ENCODE measurements at regions not wholly inside any gene's neighbourhood (a gene's known extent, or its start where the extent isn't known, plus 50 kb on each side); places are given as distances from the start of the nearest gene placed in this dataset.
"Not testable (repeated sequence)": the region's sequence is repeated elsewhere in the genome, so short reads cannot be mapped to it uniquely, and the experiment has no call there.

DNA sequence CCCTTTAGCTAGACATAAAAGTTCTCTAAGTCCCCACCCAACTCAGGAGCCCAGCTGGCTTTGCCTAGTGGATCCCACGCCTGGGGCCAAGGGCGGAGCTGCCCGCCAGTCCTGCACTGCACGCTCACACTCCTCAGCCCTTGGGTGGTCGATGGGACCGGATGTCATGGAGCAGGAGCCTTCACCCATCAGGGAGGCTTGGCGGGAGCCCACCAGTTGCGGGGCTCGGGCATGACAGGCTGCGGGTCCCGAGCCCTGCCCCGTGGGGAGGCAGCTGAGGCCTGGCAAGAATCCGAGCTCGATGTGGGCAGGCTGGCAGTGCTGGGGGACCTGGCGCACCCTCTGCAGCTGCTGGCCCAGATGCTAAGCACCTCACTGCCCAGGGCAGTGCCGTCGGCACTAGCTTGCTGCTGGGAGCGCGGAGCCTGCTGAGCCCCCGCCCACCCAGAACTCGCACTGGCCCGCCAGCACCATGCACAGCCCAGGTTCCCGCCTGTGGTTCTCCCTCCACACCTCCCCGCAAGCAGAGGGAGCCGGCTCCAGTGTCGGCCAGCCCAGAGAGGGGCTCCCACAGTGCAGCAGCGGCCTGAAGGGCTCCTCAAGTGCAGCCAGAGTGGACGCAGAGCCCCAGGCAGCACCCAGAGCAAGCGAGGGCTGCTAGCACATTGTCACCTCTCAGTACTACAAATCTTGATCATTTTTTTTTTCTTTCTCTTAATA is 391.4 kb upstream of the NDN start:
- Histone ChIP-seq H3K36me3 (ENCODE audit: control insufficient read depth in 2 of 2, insufficient read depth in 2 of 2, low read length in 1 of 2) (no peaks in the 10 kb centered on the region), H3K27me3 (ENCODE audit: control insufficient read depth in 1 of 2, insufficient read depth in 2 of 2, low read length in 2 of 2) (no peaks in the 10 kb centered on the region), H3K4me1 (ENCODE audit: control insufficient read depth in 2 of 2, insufficient read depth in 2 of 2, low read length in 1 of 2) (no peaks in the 10 kb centered on the region), H3K27ac (ENCODE audit: low read depth in 2 of 2, low read length in 1 of 2) (no peak overlapping the region), H3K4me3 (ENCODE audit: low read depth in 1 of 2, low read length in 2 of 2) (no peak overlapping the region), H3K9me3 (ENCODE audit: control insufficient read depth in 2 of 2, insufficient read depth in 1 of 2, low read depth in 1 of 2, low read length in 1 of 2) (peaks cover 6% of the 10 kb centered on the region in 2 donors)
- 87 to 90% methylated on average over 29 of the region's 29 CpGs for WGBS, 2 donors

DNA sequence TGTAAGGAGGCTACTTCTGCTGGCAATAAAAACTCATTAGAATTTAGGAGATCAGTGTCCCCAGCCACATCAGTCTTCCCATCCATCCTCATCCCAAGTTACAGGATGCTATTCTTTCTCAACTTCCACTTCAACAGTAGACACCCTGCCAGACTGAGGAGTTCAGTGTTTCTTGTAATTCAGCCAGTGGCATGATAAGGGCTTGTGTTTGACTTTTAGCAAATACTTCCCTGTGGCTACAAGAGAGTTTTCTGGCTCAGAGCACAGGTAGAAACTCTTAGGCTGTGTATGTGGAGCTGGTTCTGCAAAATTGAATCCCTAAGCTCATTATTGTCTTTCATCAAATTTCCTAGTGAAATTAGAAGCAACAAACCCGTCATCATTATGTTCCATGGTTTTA is 401.8 kb upstream of the NDN start:
- 41 to 52% methylated on average over 1 of the region's 1 CpG for WGBS, 2 donors
- not testable (repeated sequence) for H3K4me1 ChIP-seq (ENCODE audit: control insufficient read depth in 2 of 2, insufficient read depth in 2 of 2, low read length in 1 of 2); H3K4me3 ChIP-seq (ENCODE audit: low read depth in 1 of 2, low read length in 2 of 2); H3K36me3 ChIP-seq (ENCODE audit: control insufficient read depth in 2 of 2, insufficient read depth in 2 of 2, low read length in 1 of 2); H3K27ac ChIP-seq (ENCODE audit: low read depth in 2 of 2, low read length in 1 of 2); H3K27me3 ChIP-seq (ENCODE audit: control insufficient read depth in 1 of 2, insufficient read depth in 2 of 2, low read length in 2 of 2)
- H3K9me3 ChIP-seq (ENCODE audit: control insufficient read depth in 2 of 2, insufficient read depth in 1 of 2, low read depth in 1 of 2, low read length in 1 of 2): peaks cover 6 to 11% of the 10 kb centered on the region in 2 donors

DNA sequence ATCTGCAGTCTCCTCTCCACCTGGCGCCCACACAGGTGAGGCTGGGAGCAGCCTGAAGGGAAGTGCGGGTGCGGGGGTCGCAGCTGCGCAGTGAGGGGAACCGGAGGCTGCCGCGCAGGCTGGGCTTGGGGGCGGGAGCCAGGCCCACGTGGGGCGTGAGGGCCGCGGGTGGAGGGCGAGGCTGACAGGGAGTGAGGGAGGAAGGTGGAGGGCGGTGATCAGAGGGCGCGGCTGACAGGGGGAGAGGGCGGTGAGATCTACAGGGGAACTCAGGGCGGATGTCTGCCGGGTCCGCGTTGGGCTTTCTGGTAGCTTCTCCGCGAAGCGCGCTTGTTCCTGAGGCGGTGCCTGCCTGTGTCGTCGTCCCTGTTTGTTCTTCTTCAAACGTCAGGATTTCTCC is 414.4 kb upstream of the NDN start:
- not testable (repeated sequence) for H3K36me3 ChIP-seq (ENCODE audit: control insufficient read depth in 2 of 2, insufficient read depth in 2 of 2, low read length in 1 of 2); H3K4me3 ChIP-seq (ENCODE audit: low read depth in 1 of 2, low read length in 2 of 2); H3K27me3 ChIP-seq (ENCODE audit: control insufficient read depth in 1 of 2, insufficient read depth in 2 of 2, low read length in 2 of 2); H3K4me1 ChIP-seq (ENCODE audit: control insufficient read depth in 2 of 2, insufficient read depth in 2 of 2, low read length in 1 of 2); H3K9me3 ChIP-seq (ENCODE audit: control insufficient read depth in 2 of 2, insufficient read depth in 1 of 2, low read depth in 1 of 2, low read length in 1 of 2); H3K27ac ChIP-seq (ENCODE audit: low read depth in 2 of 2, low read length in 1 of 2)
- 25 to 27% methylated on average over 25 to 27 of the region's 30 CpGs for WGBS, 2 donors

DNA sequence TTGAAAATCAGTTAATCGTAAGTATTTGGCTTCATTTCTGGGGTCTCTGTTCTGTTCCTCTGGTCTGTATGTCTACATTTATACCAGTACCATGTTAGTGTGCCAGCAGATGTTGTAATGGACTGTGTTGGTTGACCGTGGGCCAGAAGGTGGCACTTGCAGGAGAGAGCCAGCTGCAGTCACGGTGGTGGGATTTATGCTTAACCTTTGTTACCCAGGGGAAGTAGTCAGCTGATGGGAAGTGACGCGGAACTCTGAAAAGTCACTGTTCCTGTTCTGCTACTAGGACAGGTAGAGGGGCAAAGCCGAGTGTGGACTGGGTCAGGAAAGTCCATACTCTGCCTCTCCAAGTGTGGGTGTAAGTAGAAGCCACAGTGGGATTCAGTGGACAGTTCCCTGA is 420.4 kb upstream of the NDN start:
- H3K4me1 ChIP-seq (ENCODE audit: control insufficient read depth in 2 of 2, insufficient read depth in 2 of 2, low read length in 1 of 2); H3K4me3 ChIP-seq (ENCODE audit: low read depth in 1 of 2, low read length in 2 of 2); H3K9me3 ChIP-seq (ENCODE audit: control insufficient read depth in 2 of 2, insufficient read depth in 1 of 2, low read depth in 1 of 2, low read length in 1 of 2); H3K36me3 ChIP-seq (ENCODE audit: control insufficient read depth in 2 of 2, insufficient read depth in 2 of 2, low read length in 1 of 2); H3K27me3 ChIP-seq (ENCODE audit: control insufficient read depth in 1 of 2, insufficient read depth in 2 of 2, low read length in 2 of 2); H3K27ac ChIP-seq (ENCODE audit: low read depth in 2 of 2, low read length in 1 of 2): not testable (repeated sequence)
- WGBS, 2 donors: 60 to 67% methylated on average over 5 to 6 of the region's 6 CpGs

DNA sequence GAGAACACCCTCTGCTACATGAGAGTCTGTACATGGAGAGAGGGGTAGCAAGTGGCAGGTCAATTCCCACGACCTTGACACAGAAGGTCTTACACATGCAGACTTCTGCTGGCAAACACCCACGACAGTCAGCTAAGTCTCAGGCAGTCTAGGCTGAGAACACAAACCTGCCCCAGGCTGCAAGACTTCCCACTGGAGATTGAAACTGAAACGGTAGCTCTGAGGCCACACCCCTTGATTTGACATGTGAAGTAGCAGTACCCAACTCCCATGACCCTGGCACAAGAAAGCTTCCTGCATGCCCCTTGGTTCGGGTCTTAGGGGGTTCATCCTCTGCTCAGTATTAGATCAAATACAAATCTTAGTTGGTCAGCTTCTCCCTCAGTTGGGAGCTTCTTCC is 420.8 kb upstream of the NDN start:
- WGBS, 2 donors: 21 to 39% methylated on average over 2 to 3 of the region's 4 CpGs
- H3K4me3 ChIP-seq (ENCODE audit: low read depth in 1 of 2, low read length in 2 of 2); H3K4me1 ChIP-seq (ENCODE audit: control insufficient read depth in 2 of 2, insufficient read depth in 2 of 2, low read length in 1 of 2); H3K27me3 ChIP-seq (ENCODE audit: control insufficient read depth in 1 of 2, insufficient read depth in 2 of 2, low read length in 2 of 2); H3K27ac ChIP-seq (ENCODE audit: low read depth in 2 of 2, low read length in 1 of 2); H3K9me3 ChIP-seq (ENCODE audit: control insufficient read depth in 2 of 2, insufficient read depth in 1 of 2, low read depth in 1 of 2, low read length in 1 of 2); H3K36me3 ChIP-seq (ENCODE audit: control insufficient read depth in 2 of 2, insufficient read depth in 2 of 2, low read length in 1 of 2): not testable (repeated sequence)

DNA sequence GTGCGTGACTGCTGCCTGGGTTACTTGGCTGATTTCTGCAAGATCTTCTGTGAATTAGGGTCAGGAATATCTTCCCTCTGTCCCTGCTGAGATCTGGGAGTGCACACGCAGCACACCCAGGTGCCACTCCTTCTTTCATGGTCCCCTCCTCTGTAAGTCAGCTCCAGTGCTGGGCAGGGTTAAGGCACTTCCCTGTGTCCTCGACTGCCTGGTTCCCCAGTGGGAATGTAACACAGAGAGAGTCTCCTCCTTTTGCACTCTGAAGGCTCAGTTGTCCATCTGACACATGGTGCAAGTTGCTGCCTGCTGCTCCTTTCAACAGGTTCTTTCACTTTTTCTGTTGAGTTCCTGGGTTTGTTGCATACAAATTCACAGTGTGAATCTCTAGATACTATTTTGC is 421.2 kb upstream of the NDN start:
- H3K4me1 ChIP-seq (ENCODE audit: control insufficient read depth in 2 of 2, insufficient read depth in 2 of 2, low read length in 1 of 2); H3K36me3 ChIP-seq (ENCODE audit: control insufficient read depth in 2 of 2, insufficient read depth in 2 of 2, low read length in 1 of 2); H3K27me3 ChIP-seq (ENCODE audit: control insufficient read depth in 1 of 2, insufficient read depth in 2 of 2, low read length in 2 of 2); H3K4me3 ChIP-seq (ENCODE audit: low read depth in 1 of 2, low read length in 2 of 2); H3K27ac ChIP-seq (ENCODE audit: low read depth in 2 of 2, low read length in 1 of 2); H3K9me3 ChIP-seq (ENCODE audit: control insufficient read depth in 2 of 2, insufficient read depth in 1 of 2, low read depth in 1 of 2, low read length in 1 of 2): not testable (repeated sequence)
- 40 to 49% methylated on average over 3 of the region's 3 CpGs for WGBS, 2 donors

DNA sequence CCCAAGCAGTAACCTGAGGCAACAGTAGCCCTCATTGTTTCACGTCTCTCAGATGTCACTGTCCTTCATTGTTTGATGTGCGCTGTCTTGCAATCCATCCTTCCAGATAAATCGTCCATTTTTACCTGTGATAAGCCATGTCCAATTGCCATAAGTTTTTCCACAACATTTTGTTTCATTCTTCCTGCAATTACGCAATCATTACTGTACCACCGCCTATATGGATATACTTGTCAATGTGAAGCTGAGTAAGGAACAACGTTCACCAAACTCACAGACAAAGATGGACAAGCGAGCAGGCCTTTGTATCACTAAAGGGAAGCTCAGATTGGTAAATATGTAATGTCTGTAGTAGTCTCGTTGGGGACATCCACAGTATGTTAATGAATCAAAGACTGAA is 452.5 kb upstream of the NDN start:
- 75 to 80% methylated on average over 8 of the region's 8 CpGs for WGBS, 2 donors
- H3K36me3 ChIP-seq (ENCODE audit: control insufficient read depth in 2 of 2, insufficient read depth in 2 of 2, low read length in 1 of 2); H3K4me3 ChIP-seq (ENCODE audit: low read depth in 1 of 2, low read length in 2 of 2); H3K4me1 ChIP-seq (ENCODE audit: control insufficient read depth in 2 of 2, insufficient read depth in 2 of 2, low read length in 1 of 2); H3K9me3 ChIP-seq (ENCODE audit: control insufficient read depth in 2 of 2, insufficient read depth in 1 of 2, low read depth in 1 of 2, low read length in 1 of 2); H3K27ac ChIP-seq (ENCODE audit: low read depth in 2 of 2, low read length in 1 of 2); H3K27me3 ChIP-seq (ENCODE audit: control insufficient read depth in 1 of 2, insufficient read depth in 2 of 2, low read length in 2 of 2): not testable (repeated sequence)

DNA sequence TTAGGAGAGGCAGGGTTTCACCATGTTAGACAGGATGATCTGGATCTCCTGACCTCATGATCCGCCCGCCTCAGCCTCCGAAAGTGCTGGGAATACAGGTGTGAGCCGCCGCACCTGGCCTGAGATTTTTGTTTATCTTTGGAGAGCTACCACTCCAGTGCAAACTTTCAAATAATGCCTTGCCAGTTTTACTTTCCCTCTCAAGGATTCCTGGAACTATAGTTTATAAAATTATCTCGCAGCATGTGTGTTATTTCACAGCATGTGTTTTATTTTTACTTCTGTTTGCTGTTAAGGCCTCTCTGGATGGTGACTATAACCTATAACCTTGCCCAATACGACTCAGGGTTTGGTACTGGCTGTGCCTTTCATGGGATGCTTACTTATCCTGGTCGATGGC is 458.0 kb upstream of the NDN start:
- not testable (repeated sequence) for H3K4me1 ChIP-seq (ENCODE audit: control insufficient read depth in 2 of 2, insufficient read depth in 2 of 2, low read length in 1 of 2); H3K4me3 ChIP-seq (ENCODE audit: low read depth in 1 of 2, low read length in 2 of 2); H3K27ac ChIP-seq (ENCODE audit: low read depth in 2 of 2, low read length in 1 of 2); H3K27me3 ChIP-seq (ENCODE audit: control insufficient read depth in 1 of 2, insufficient read depth in 2 of 2, low read length in 2 of 2); H3K9me3 ChIP-seq (ENCODE audit: control insufficient read depth in 2 of 2, insufficient read depth in 1 of 2, low read depth in 1 of 2, low read length in 1 of 2); H3K36me3 ChIP-seq (ENCODE audit: control insufficient read depth in 2 of 2, insufficient read depth in 2 of 2, low read length in 1 of 2)
- WGBS, 2 donors: 64 to 74% methylated on average over 8 of the region's 8 CpGs

DNA sequence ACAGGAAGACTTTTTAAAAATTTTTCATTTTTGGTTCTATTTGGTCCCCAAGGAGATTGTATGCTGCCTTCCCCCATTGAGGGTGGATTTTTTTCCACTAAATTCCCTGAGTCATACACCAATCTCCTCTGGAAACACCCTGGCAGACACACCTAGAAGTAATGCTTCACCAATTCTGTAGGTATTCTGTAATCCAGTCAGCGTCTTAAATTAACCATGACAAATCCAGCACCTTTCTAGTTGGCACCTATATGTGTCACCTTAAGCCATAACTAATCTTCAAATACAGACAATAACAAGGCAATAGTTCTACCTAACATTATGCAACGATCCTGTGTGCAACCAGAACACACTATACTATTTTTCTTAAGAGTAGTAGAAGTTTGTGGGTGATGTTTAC is 459.1 kb upstream of the NDN start:
- Histone ChIP-seq H3K36me3 (ENCODE audit: control insufficient read depth in 2 of 2, insufficient read depth in 2 of 2, low read length in 1 of 2) (no peaks in the 10 kb centered on the region), H3K4me1 (ENCODE audit: control insufficient read depth in 2 of 2, insufficient read depth in 2 of 2, low read length in 1 of 2) (no peaks in the 10 kb centered on the region), H3K27me3 (ENCODE audit: control insufficient read depth in 1 of 2, insufficient read depth in 2 of 2, low read length in 2 of 2) (no peaks in the 10 kb centered on the region), H3K27ac (ENCODE audit: low read depth in 2 of 2, low read length in 1 of 2) (no peak overlapping the region), H3K4me3 (ENCODE audit: low read depth in 1 of 2, low read length in 2 of 2) (no peak overlapping the region), H3K9me3 (ENCODE audit: control insufficient read depth in 2 of 2, insufficient read depth in 1 of 2, low read depth in 1 of 2, low read length in 1 of 2) (no peaks in the 10 kb centered on the region)
- whole genome bisulfite sequencing, 2 donors: 36% methylated on average over 2 of the region's 2 CpGs

DNA sequence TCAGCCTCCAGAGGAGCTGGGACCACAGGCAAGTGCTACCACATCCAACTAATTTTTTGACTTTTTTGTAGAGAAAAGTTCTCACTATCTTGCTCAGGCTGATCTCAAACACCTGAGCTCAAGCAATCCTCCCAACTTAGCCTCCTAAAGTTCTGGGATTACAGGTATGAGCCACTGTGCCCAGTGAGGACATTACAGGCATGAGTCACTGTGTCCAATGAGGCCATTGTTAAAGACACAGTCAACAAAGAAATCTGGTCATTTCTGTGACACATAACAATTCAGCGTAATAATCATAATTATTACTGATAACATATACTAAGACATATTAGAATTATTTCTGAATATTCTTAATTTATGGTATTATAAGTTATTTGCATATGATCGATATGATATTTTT is 463.4 kb upstream of the NDN start:
- WGBS, 2 donors: 82 to 84% methylated on average over 2 of the region's 2 CpGs
- no peak overlapping the region for H3K27ac ChIP-seq (ENCODE audit: low read depth in 2 of 2, low read length in 1 of 2)
- H3K4me3 ChIP-seq (ENCODE audit: low read depth in 1 of 2, low read length in 2 of 2): no peak overlapping the region
- no peaks in the 10 kb centered on the region for H3K9me3 ChIP-seq (ENCODE audit: control insufficient read depth in 2 of 2, insufficient read depth in 1 of 2, low read depth in 1 of 2, low read length in 1 of 2)
- no peaks in the 10 kb centered on the region for H3K27me3 ChIP-seq (ENCODE audit: control insufficient read depth in 1 of 2, insufficient read depth in 2 of 2, low read length in 2 of 2)
- H3K36me3 ChIP-seq (ENCODE audit: control insufficient read depth in 2 of 2, insufficient read depth in 2 of 2, low read length in 1 of 2): no peaks in the 10 kb centered on the region
- no peaks in the 10 kb centered on the region for H3K4me1 ChIP-seq (ENCODE audit: control insufficient read depth in 2 of 2, insufficient read depth in 2 of 2, low read length in 1 of 2)
